Body of pancreas (tissue), 4 donors: ENCODE measurements at regions not wholly inside any gene's neighbourhood (a gene's known extent, or its start where the extent isn't known, plus 50 kb on each side); places are given as distances from the start of the nearest gene placed in this dataset.
A peak's percentile ranks its signal among the peaks of the same experiment; 100 is the strongest.

Experiments
- ATAC-seq: fragments of 150-250 bp; one replicate; pipeline ENCODE4 v1.9.1; 2016
- DNase-seq, 4 donors: peaks; one replicate each; pipeline ENCODE4 v3.0.0-alpha.2; 2019
- H3K27ac ChIP-seq, 4 donors: fragments of 200-600 bp; sonication (generic); 1 replicate in 3 of 4; 2 replicates in 1 of 4; pipeline versions ENCODE4 v1.5.1 to v1.6.1; 2016 to 2019; ENCODE audit warnings: mild to moderate bottlenecking in 1 of 4, mixed read lengths in 1 of 4, moderate library complexity in 1 of 4
- H3K27me3 ChIP-seq, 2 donors: fragments of 200-600 bp; sonication (generic); one replicate each; pipeline ENCODE4 v1.6.0; 2016; ENCODE audit warnings: mild to moderate bottlenecking in 1 of 2
- H3K36me3 ChIP-seq, 2 donors: fragments of 200-600 bp; sonication (generic); replicated peaks in 1 of 2; 2 replicates each; pipeline ENCODE4 v1.5.1; 2016; ENCODE audit warnings: low read depth in 2 of 2; ENCODE audit not compliant: insufficient read depth in 1 of 2
- H3K4me1 ChIP-seq: fragments of 200-600 bp; sonication (generic); one replicate; pipeline ENCODE4 v1.6.0; 2016
- H3K4me3 ChIP-seq, 2 donors: fragments of 200-600 bp; sonication (generic); 1 replicate in 1 of 2; 2 replicates in 1 of 2; pipeline ENCODE4 v1.5.1; 2016 to 2019
- H3K9me3 ChIP-seq, 3 donors: fragments of 200-600 bp; sonication (generic); 1 replicate in 2 of 3; 2 replicates in 1 of 3; pipeline ENCODE4 v1.5.1; 2016
- POLR2A ChIP-seq, 3 donors: fragments of 450-650 bp; IDR thresholded peaks; one replicate each; pipeline ENCODE4 v1.6.1; 2016; ENCODE audit warnings: antibody characterized with exemption in 3 of 3, mild to moderate bottlenecking in 2 of 3
- WGBS, 2 donors: methylation state at CpG; one replicate each; pipeline ENCODE4 v1.1.5; 2017; 5-methylcytosine and 5-hydroxymethylcytosine counted together
- intact Hi-C: fragments of 100-400 bp; cut with DNase I; formaldehyde crosslinking; loops from one replicate; pipeline ENCODE4 v1.15.1; 2023
- TF ChIP-seq, protein P1 (sequence below), 7 experiments: fragments of 450-650 bp in 4 of 7; fragments of 200-600 bp in 3 of 7; sonication (generic) in 3 of 7; IDR thresholded peaks; one replicate each; pipeline ENCODE4 v1.5.1; 2016 to 2019; ENCODE audit warnings: antibody characterized with exemption in 7 of 7

DNA sequence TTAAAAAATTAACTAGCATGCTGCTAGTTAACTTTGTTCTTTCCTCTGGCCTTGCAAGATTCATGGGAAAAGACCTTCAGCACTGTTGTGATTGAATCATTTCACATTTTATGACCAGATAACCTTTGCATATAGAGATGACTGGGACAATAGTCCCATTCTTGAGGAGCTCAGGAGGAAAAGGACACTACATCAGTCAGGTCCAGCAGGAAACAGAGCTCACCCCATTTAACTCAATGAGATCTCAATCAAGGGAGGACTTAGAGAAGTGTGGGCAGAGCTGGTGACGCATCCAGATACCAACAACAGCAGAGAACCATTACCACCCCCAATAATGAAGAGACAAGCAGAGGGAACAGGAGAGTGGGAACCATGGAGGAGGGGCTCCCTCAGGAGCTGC is 109.4 kb upstream of the GUCA2B start:
- 75 to 96% methylated on average over 1 of the region's 1 CpG for WGBS, 2 donors

GRCh38 chr1:42043182-42043581 is 110.0 kb upstream of the GUCA2B start:
- no peak overlapping the region for H3K4me3 ChIP-seq
- no peak overlapping the region for H3K27ac ChIP-seq
- TF ChIP-seq, protein P1, sequence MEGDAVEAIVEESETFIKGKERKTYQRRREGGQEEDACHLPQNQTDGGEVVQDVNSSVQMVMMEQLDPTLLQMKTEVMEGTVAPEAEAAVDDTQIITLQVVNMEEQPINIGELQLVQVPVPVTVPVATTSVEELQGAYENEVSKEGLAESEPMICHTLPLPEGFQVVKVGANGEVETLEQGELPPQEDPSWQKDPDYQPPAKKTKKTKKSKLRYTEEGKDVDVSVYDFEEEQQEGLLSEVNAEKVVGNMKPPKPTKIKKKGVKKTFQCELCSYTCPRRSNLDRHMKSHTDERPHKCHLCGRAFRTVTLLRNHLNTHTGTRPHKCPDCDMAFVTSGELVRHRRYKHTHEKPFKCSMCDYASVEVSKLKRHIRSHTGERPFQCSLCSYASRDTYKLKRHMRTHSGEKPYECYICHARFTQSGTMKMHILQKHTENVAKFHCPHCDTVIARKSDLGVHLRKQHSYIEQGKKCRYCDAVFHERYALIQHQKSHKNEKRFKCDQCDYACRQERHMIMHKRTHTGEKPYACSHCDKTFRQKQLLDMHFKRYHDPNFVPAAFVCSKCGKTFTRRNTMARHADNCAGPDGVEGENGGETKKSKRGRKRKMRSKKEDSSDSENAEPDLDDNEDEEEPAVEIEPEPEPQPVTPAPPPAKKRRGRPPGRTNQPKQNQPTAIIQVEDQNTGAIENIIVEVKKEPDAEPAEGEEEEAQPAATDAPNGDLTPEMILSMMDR (IDR thresholded peaks at IDR 0.05), result no peak
- no peak for TF ChIP-seq POLR2A (IDR thresholded peaks at IDR 0.05)
- WGBS, 2 donors, result 57 to 72% methylated on average over 2 of the region's 2 CpGs
- DNase-seq, result no peak
- H3K4me1 ChIP-seq, result peaks cover 35% of the 10 kb centered on the region
- intact Hi-C loops, result no loop called here
- ATAC-seq, result no peak
- H3K9me3 ChIP-seq, result no peaks in the 10 kb centered on the region
- H3K36me3 ChIP-seq, result no peaks in the 10 kb centered on the region
- H3K27me3 ChIP-seq, result no peaks in the 10 kb centered on the region

More for the DNA sequence above, 109.4 kb upstream of the GUCA2B start:
- TF ChIP-seq POLR2A (IDR thresholded peaks at IDR 0.05), result no peak
- TF ChIP-seq, protein P1 (IDR thresholded peaks at IDR 0.05), result no peak
- intact Hi-C loops, result no loop called here
- Histone ChIP-seq H3K4me1 (peaks cover 33% of the 10 kb centered on the region), H3K27me3 (no peaks in the 10 kb centered on the region), H3K36me3 (no peaks in the 10 kb centered on the region), H3K27ac (no peak overlapping the region), H3K9me3 (no peaks in the 10 kb centered on the region), H3K4me3 (no peak overlapping the region)
- DNase-seq (no peak), ATAC-seq (no peak)

DNA sequence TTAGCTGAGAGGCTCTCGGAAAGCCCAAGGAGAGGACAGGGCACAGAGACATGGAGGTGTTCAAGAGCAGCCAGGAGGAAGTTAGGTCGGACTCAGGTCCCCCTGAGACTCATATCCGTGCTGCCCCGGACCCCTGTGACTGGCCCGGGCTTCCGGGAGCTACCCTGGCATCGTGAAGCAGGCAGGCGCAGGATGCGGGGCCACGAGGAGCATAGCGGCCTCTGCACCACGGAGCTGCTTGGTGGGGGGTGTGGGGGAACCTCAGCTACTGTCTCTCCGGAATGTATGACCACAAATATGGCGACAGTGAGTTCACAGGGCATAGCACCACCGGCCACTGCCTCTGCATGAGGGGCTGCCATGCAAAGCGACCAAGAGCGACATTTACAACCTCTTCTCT is 112.2 kb upstream of the GUCA2B start:
- ATAC-seq, result no peak
- H3K36me3 ChIP-seq, result no peaks in the 10 kb centered on the region
- H3K9me3 ChIP-seq, result no peaks in the 10 kb centered on the region
- 91 to 92% methylated on average over 17 of the region's 17 CpGs for WGBS, 2 donors
- peaks cover 30% of the 10 kb centered on the region for H3K4me1 ChIP-seq
- TF ChIP-seq, protein P1 (IDR thresholded peaks at IDR 0.05), result no peak
- TF ChIP-seq POLR2A (IDR thresholded peaks at IDR 0.05), result no peak
- intact Hi-C loops, result no loop called here
- DNase-seq, result no peak
- H3K4me3 ChIP-seq, result no peak overlapping the region
- H3K27ac ChIP-seq, result peak overlapping the region in 1 of 4 donors; percentile 60
- H3K27me3 ChIP-seq, result no peaks in the 10 kb centered on the region

DNA sequence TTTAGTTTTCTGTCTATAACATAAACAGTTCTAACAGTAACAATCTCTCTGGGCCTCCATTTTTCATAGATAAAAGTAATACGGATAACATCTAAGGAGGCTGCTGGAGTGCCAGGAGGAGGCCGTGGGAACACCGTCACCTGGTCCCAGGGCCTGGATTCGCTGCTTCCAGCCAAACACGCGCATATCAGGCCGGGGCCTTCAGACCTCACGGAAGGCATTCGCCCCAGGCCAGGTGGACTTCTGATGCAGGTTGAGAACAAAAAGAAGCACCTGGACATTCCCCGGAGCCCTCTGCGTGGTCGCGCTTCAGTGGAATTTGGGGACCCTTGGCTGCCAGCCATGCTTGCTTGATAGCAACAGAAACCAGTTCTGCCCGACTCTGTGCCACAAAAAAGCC is 113.1 kb upstream of the GUCA2B start:
- TF ChIP-seq POLR2A (IDR thresholded peaks at IDR 0.05), result peak in 1 of 3 donors; percentile 28
- TF ChIP-seq, protein P1 (IDR thresholded peaks at IDR 0.05), result no peak
- peak; percentile 54 for ATAC-seq
- peak; percentile 91 to 95 (median 92) for DNase-seq

DNA sequence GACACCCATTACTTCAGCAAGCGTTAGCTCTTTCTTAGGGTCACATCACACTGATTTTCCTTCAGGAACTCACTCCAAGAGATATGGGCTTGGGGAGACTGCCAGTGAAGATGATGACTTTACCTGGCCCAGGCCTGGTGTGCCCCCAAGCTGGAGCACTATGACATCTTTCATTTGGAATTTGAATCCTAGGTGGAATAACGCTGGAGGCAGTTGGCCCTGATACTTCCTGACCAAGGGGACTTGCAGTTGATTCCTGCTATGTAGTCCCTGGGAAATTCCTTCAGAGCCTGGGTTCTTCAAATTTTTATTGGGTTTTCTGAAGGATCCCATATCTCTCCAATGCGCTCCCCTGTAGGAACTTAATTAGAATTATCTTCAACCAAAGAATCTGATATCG is 114.9 kb upstream of the GUCA2B start:
- no peak for TF ChIP-seq POLR2A (IDR thresholded peaks at IDR 0.05)
- TF ChIP-seq, protein P1 (IDR thresholded peaks at IDR 0.05), result no peak
- intact Hi-C loops, result no loop called here
- Histone ChIP-seq H3K4me1 (peaks cover 47% of the 10 kb centered on the region), H3K27ac (peak overlapping the region in 1 of 4 donors; percentile 60), H3K4me3 (no peak overlapping the region), H3K27me3 (no peaks in the 10 kb centered on the region), H3K9me3 (no peaks in the 10 kb centered on the region), H3K36me3 (no peaks in the 10 kb centered on the region)
- no peak for DNase-seq
- no peak for ATAC-seq
- 90 to 96% methylated on average over 4 of the region's 4 CpGs for WGBS, 2 donors

More for the DNA sequence above, 113.1 kb upstream of the GUCA2B start:
- Histone ChIP-seq H3K4me1 (peaks cover 30% of the 10 kb centered on the region), H3K36me3 (no peaks in the 10 kb centered on the region), H3K27ac (peak overlapping the region; percentile 52 to 81 (median 70)), H3K9me3 (no peaks in the 10 kb centered on the region), H3K4me3 (no peak overlapping the region), H3K27me3 (no peaks in the 10 kb centered on the region)
- 24 to 32% methylated on average over 12 to 14 of the region's 14 CpGs for WGBS, 2 donors
- intact Hi-C loops, result no loop called here
